ENCODE measurements at regions not wholly inside any gene's neighbourhood (a gene's known extent, or its start where the extent isn't known, plus 50 kb on each side); places are given as distances from the start of the nearest gene placed in this dataset.

- Histone ChIP-seq H3F3A (ENCODE audit: insufficient read depth, low read length, poor library complexity, severe bottlenecking) (no peaks in the 10 kb centered on the region), H3K27ac (ENCODE audit: low read length) (no peak overlapping the region), H3K9me2 (ENCODE audit: insufficient read depth, low read length) (no peaks in the 10 kb centered on the region), H3K4me2 (ENCODE audit: low read length) (no peak overlapping the region), H3K9ac (ENCODE audit: low read length) (no peak overlapping the region), H3K9me3 (ENCODE audit: low read length) (no peaks in the 10 kb centered on the region), H3K4me3 (ENCODE audit: low read length) (no peak overlapping the region), H4K20me1 (ENCODE audit: insufficient read depth) (no peaks in the 10 kb centered on the region), H3K79me2 (replicated peaks; ENCODE audit: insufficient read depth, low read length) (no peaks in the 10 kb centered on the region), H3K27me3 (ENCODE audit: insufficient read depth, low read depth, low read length) (no peaks in the 10 kb centered on the region), H3K36me3 (ENCODE audit: insufficient read depth, low read length) (no peaks in the 10 kb centered on the region), H2AFZ (ENCODE audit: low read depth, low read length) (no peak overlapping the region)
- TF ChIP-seq REST (IDR thresholded peaks at IDR 0.05; ENCODE audit: borderline replicate concordance) (no peak), POLR2AphosphoS5 (IDR thresholded peaks at IDR 0.05) (no peak), TAF1 (IDR thresholded peaks at IDR 0.05; ENCODE audit: low read depth) (no peak), CTCF (IDR thresholded peaks at IDR 0.05; ENCODE audit: poor library complexity, severe bottlenecking) (no peak), EP300 (conservative IDR thresholded peaks at IDR 0.05; ENCODE audit: poor library complexity, severe bottlenecking) (no peak), EZH2 (IDR thresholded peaks at IDR 0.05; ENCODE audit: borderline replicate concordance, insufficient read depth, low read length, poor library complexity, severe bottlenecking) (no peak), SMC3 (conservative IDR thresholded peaks at IDR 0.05; ENCODE audit: poor library complexity) (no peak), RAD21 (conservative IDR thresholded peaks at IDR 0.05) (no peak), MXI1 (conservative IDR thresholded peaks at IDR 0.05; ENCODE audit: poor library complexity, severe bottlenecking) (no peak)
Measured at GRCh38 chr5:93100428-93100827, 480.6 kb downstream of the NR2F1-AS1 start.

GRCh38 chr5:93099902-93100347, 481.1 kb downstream of the NR2F1-AS1 start:
- TF ChIP-seq SMC3 (conservative IDR thresholded peaks at IDR 0.05; ENCODE audit: poor library complexity) (no peak), CTCF (IDR thresholded peaks at IDR 0.05; ENCODE audit: poor library complexity, severe bottlenecking) (no peak), EP300 (conservative IDR thresholded peaks at IDR 0.05; ENCODE audit: poor library complexity, severe bottlenecking) (no peak), MXI1 (conservative IDR thresholded peaks at IDR 0.05; ENCODE audit: poor library complexity, severe bottlenecking) (no peak), REST (IDR thresholded peaks at IDR 0.05; ENCODE audit: borderline replicate concordance) (no peak), RAD21 (conservative IDR thresholded peaks at IDR 0.05) (no peak), POLR2AphosphoS5 (IDR thresholded peaks at IDR 0.05) (no peak), TAF1 (IDR thresholded peaks at IDR 0.05; ENCODE audit: low read depth) (no peak), EZH2 (IDR thresholded peaks at IDR 0.05; ENCODE audit: borderline replicate concordance, insufficient read depth, low read length, poor library complexity, severe bottlenecking) (no peak)
- H3K79me2 ChIP-seq (replicated peaks; ENCODE audit: insufficient read depth, low read length): no peaks in the 10 kb centered on the region
- no peak overlapping the region for H3K27ac ChIP-seq (ENCODE audit: low read length)
- H2AFZ ChIP-seq (ENCODE audit: low read depth, low read length): no peak overlapping the region
- no peaks in the 10 kb centered on the region for H3K27me3 ChIP-seq (ENCODE audit: insufficient read depth, low read depth, low read length)
- H4K20me1 ChIP-seq (ENCODE audit: insufficient read depth): no peaks in the 10 kb centered on the region
- no peaks in the 10 kb centered on the region for H3K9me2 ChIP-seq (ENCODE audit: insufficient read depth, low read length)
- H3K9me3 ChIP-seq (ENCODE audit: low read length): no peaks in the 10 kb centered on the region
- no peaks in the 10 kb centered on the region for H3F3A ChIP-seq (ENCODE audit: insufficient read depth, low read length, poor library complexity, severe bottlenecking)
- no peak overlapping the region for H3K4me2 ChIP-seq (ENCODE audit: low read length)
- H3K36me3 ChIP-seq (ENCODE audit: insufficient read depth, low read length): no peaks in the 10 kb centered on the region
- H3K9ac ChIP-seq (ENCODE audit: low read length): no peak overlapping the region
- no peak overlapping the region for H3K4me3 ChIP-seq (ENCODE audit: low read length)
